ENCODE measurements at regions not wholly inside any gene's neighbourhood (a gene's known extent, or its start where the extent isn't known, plus 50 kb on each side); places are given as distances from the start of the nearest gene placed in this dataset.

DNA sequence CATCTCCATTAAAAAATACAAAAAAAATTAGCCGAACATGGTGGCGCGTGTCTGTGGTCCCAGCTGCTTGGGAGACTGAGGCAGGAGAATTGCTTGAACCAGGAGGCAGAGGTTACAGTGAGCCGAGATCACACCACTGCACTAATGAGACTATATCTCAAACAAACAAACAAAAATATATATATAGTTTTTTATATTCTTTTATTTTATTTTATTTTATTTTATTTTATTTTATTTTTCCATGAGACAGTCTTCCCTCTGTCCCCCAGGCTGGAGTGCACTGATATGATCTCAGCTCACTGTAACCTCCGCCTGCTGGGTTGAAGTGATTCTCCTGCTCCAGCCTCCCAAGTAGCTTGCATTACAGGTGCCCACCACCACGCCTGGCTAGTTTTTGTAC lies 79.5 kb downstream of the IRF2BPL start:
- DNase-seq (no peak), ATAC-seq (no peak)
- Mint-ChIP-seq H3K9me3 (ENCODE audit: insufficient read depth) (no peaks in the 10 kb centered on the region), H3K36me3 (ENCODE audit: low read depth) (no peaks in the 10 kb centered on the region), H3K27me3 (ENCODE audit: low read depth) (no peaks in the 10 kb centered on the region), H3K4me3 (no peak overlapping the region), H3K4me1 (ENCODE audit: low read depth) (peaks cover 59% of the 10 kb centered on the region), H3K27ac (no peak overlapping the region)
- CTCF ChIA-PET: interaction anchor here (2.0 kb wide), 1 partner anchor 73 kb away, joined by 8 read pairs; no protein-coding TSS in a partner anchor
- POLR2A ChIA-PET: no interaction called here

DNA sequence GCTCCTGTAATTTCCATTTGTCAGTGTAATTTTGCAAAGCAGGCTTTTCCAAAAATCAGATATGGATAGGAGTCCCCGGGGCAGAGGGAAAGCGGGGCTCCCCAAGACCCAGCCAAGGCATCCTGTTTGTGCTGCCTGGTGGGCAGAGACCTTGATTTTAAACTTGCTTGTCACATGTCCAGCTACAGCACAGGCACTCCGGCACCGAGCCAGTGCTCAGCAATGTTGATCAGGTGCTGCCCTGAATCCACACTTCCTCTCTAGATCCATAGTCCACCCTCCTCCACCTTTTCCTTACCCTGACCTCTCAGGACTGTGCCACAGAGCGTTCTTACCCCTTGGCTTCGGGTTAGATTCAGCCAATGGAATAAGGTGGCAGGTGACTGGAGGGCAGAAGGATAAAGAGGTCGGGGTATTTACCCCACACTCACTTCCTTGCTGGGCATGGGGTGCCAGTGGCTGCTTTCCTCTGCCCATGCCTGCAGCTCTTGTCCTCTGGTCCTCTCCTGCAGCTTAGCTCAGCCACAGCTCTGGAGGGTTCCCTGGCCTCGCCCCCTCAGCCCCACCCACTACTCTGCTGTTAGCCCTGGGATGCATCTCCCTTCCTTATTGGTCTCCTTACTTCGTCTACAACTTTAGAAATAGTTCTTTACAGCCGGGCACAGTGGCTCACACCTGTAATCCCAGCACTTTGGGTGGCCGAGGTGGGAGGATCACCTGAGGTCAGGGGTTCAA lies 80.1 kb downstream of the IRF2BPL start:
- Mint-ChIP-seq H3K36me3 (ENCODE audit: low read depth) (no peaks in the 10 kb centered on the region), H3K27ac (peak overlapping the region; percentile 49), H3K4me1 (ENCODE audit: low read depth) (peaks cover 53% of the 10 kb centered on the region), H3K27me3 (ENCODE audit: low read depth) (no peaks in the 10 kb centered on the region), H3K9me3 (ENCODE audit: insufficient read depth) (no peaks in the 10 kb centered on the region), H3K4me3 (no peak overlapping the region)
- no peak for ATAC-seq
- ChIA-PET CTCF (interaction anchor here (1.0 to 2.4 kb wide), 15 partner anchors 7 to 122 kb away, joined by 3 to 15 read pairs (median 6); no protein-coding TSS in a partner anchor), POLR2A (interaction anchor here (1.4 to 1.8 kb wide), 3 partner anchors 7 to 79 kb away, joined by 5 to 7 read pairs (median 5); no protein-coding TSS in a partner anchor)
- DNase-seq: no peak

DNA sequence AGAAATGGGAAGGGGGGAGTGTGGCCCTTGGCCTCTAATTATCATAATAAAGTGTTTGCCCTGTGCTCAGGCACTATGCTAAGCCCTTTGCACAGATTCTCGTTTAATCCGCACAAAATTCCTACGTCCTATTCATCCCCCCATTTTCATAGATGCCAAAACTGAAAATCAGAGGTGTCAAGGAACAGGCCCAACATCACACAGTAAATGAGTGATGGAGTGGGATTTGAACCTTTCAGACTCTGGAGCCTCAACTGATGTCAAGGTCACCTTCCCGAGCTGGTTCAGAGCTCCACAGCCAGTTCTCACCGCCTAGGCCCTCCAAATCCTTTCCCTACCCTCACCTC lies 80.7 kb downstream of the IRF2BPL start:
- DNase-seq (no peak), ATAC-seq (no peak)
- Mint-ChIP-seq H3K9me3 (ENCODE audit: insufficient read depth) (no peaks in the 10 kb centered on the region), H3K27ac (peak overlapping the region; percentile 53), H3K4me1 (ENCODE audit: low read depth) (peaks cover 54% of the 10 kb centered on the region), H3K27me3 (ENCODE audit: low read depth) (no peaks in the 10 kb centered on the region), H3K4me3 (no peak overlapping the region), H3K36me3 (ENCODE audit: low read depth) (no peaks in the 10 kb centered on the region)
- ChIA-PET POLR2A (interaction anchor here (1.4 to 1.8 kb wide), 3 partner anchors 8 to 80 kb away, joined by 5 to 7 read pairs (median 5); no protein-coding TSS in a partner anchor), CTCF (interaction anchor here (0.9 to 2.4 kb wide), 21 partner anchors 8 to 122 kb away, joined by 3 to 15 read pairs (median 5); no protein-coding TSS in a partner anchor)

DNA sequence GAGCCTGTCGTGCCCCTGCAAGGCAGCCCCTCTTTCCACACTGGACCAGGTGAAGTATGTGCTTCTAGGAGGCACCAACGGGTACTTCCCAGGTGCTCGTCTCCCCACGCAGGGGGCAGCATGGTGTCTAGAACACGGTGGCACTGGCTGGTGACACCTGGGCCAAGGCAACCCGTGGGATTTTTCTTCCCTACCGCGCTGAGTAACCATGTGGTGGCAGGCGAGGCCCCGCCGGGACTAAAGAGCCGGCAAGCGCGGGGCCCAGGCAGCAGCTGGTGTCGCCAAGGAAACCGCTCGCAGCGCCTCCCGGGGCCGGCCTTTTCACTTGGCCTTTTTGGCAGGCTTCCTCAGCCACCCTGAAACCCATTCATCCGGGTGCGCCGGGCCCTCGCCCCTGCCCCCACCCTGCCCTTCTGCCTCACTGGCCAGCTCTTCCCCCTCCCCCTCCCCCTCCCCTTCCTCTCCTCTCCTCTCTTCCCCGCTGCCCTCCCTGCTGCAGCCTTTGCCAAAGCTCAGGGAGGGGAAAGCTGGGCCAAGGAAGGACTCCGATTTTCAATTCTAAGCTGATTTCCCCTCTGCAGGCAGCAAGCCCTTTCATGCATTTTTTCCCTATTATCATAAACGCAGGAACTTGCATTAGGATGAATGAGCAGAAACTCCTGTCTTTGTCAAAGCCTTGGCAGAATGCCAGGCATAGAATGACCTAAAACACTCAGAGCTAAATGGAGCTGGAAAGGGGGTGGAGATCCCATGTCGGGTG lies 81.2 kb downstream of the IRF2BPL start:
- no peaks in the 10 kb centered on the region for H3K36me3 Mint-ChIP-seq (ENCODE audit: low read depth)
- ATAC-seq (peak; percentile 95), DNase-seq (peak; percentile 86)
- POLR2A ChIA-PET: interaction anchor here (1.4 to 1.8 kb wide), 3 partner anchors 8 to 81 kb away, joined by 5 to 7 read pairs (median 5); no protein-coding TSS in a partner anchor
- CTCF ChIA-PET: interaction anchor here (0.9 to 2.4 kb wide), 21 partner anchors 9 to 123 kb away, joined by 3 to 15 read pairs (median 5); no protein-coding TSS in a partner anchor
- no peaks in the 10 kb centered on the region for H3K9me3 Mint-ChIP-seq (ENCODE audit: insufficient read depth)
- H3K27ac Mint-ChIP-seq: peak overlapping the region; percentile 81
- H3K4me1 Mint-ChIP-seq (ENCODE audit: low read depth): peaks cover 59% of the 10 kb centered on the region
- no peaks in the 10 kb centered on the region for H3K27me3 Mint-ChIP-seq (ENCODE audit: low read depth)
- peak overlapping the region; percentile 25 for H3K4me3 Mint-ChIP-seq

DNA sequence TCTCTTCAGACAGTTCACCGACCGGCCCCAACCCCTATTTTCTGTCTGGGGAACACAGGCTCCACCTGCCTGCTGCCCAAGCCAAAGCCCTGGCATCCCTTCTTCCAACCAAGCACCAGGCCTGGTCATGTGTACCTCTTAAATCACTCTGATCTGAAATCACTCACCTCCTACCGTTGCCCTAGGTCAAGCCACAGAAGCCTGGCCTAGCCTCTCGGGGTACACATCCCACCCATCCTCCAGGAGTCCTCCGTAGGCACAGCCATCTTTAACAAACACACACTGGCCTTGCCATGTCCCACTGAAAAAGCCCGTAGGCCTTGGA lies 81.8 kb downstream of the IRF2BPL start:
- H3K4me3 Mint-ChIP-seq: no peak overlapping the region
- POLR2A ChIA-PET: interaction anchor here (1.4 to 1.8 kb wide), 3 partner anchors 9 to 81 kb away, joined by 5 to 7 read pairs (median 5); no protein-coding TSS in a partner anchor
- peak; percentile 6 for ATAC-seq

DNA sequence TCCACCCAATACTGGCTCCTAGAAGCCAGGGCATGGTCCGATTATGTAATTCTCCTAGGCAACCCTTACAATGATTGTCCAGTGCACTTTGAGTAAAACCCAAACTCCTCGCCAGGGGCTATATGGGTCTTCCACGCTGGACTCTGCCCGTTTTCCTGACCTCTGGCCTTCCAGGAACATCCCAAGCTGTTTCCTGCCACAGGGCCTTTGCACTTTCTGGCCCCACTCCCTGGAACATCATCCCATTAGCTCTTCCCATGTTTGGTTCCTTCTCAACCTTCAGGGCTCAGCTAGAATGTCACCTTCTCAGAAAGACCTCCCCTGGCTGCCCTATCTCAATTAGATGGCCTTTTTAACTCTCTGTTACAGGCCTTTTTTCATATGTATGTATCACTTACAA lies 85.4 kb downstream of the IRF2BPL start:
- Mint-ChIP-seq H3K9me3 (ENCODE audit: insufficient read depth) (no peaks in the 10 kb centered on the region), H3K27me3 (ENCODE audit: low read depth) (no peaks in the 10 kb centered on the region), H3K4me1 (ENCODE audit: low read depth) (peaks cover 32% of the 10 kb centered on the region), H3K36me3 (ENCODE audit: low read depth) (no peaks in the 10 kb centered on the region), H3K27ac (peak overlapping the region; percentile 32), H3K4me3 (no peak overlapping the region)
- DNase-seq (no peak), ATAC-seq (no peak)
- ChIA-PET POLR2A (interaction anchor here (2.2 kb wide), 1 partner anchor 10 kb away, joined by 6 read pairs; no protein-coding TSS in a partner anchor), CTCF (interaction anchor here (0.9 to 3.1 kb wide), 9 partner anchors 10 to 109 kb away, joined by 3 to 23 read pairs (median 5); no protein-coding TSS in a partner anchor)

More for the DNA sequence above, 81.8 kb downstream of the IRF2BPL start:
- CTCF ChIA-PET: interaction anchor here (1.0 to 2.4 kb wide), 11 partner anchors 11 to 124 kb away, joined by 3 to 15 read pairs (median 6); no protein-coding TSS in a partner anchor
- Mint-ChIP-seq H3K4me1 (ENCODE audit: low read depth) (peaks cover 59% of the 10 kb centered on the region), H3K36me3 (ENCODE audit: low read depth) (no peaks in the 10 kb centered on the region), H3K27ac (peak overlapping the region; percentile 81), H3K27me3 (ENCODE audit: low read depth) (no peaks in the 10 kb centered on the region), H3K9me3 (ENCODE audit: insufficient read depth) (no peaks in the 10 kb centered on the region)
- DNase-seq: no peak

DNA sequence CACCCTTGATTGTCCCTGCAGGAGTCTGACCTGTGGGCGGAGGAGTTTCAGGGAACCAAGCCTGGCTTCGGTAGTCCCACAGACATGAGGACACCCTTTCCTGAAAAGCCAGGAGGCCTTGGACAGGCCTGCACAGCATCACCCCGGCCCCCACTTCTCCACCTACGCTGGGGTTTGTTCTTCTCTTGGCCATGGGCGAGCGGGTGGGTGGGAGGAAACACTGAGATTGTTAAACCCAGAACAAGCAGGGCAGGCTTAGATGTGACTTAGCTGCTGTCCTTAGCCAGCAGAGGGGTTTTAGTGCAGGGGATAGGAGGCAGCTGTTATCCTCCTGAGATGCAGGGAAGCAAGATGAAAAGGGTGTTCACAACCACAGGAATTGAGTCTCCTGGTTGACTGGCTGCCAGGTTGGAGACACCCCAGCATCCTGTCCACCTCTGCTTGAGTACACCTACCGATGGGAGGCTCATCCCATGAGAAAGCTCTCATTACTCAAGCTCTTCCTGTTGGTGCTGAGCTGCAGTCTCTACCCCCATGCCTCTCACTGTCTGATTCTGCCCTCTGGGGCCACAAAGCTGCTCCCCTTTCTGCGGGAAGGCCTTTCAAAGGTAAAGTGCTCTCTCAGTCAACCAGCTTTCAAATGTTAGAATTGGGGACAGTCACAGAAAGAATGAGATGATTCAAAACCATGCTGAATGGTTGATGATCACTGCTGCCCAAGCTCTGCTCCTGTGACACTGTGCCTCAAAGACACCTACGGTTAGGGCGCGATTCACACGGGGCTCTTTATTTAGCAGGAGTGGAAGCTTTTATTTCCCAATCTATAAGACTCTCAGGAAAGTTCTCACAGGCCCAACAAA lies 86.3 kb downstream of the IRF2BPL start:
- ChIA-PET CTCF (interaction anchor here (0.9 to 3.1 kb wide), 13 partner anchors 10 to 129 kb away, joined by 3 to 23 read pairs (median 4); no protein-coding TSS in a partner anchor), POLR2A (interaction anchor here (0.9 to 2.2 kb wide), 3 partner anchors 11 to 111 kb away, joined by 3 to 6 read pairs (median 4); no protein-coding TSS in a partner anchor)
- no peaks in the 10 kb centered on the region for H3K36me3 Mint-ChIP-seq (ENCODE audit: low read depth)
- H3K27ac Mint-ChIP-seq: peak overlapping the region; percentile 28
- H3K27me3 Mint-ChIP-seq (ENCODE audit: low read depth): no peaks in the 10 kb centered on the region
- ATAC-seq (no peak), DNase-seq (no peak)
- H3K4me3 Mint-ChIP-seq: no peak overlapping the region
- H3K4me1 Mint-ChIP-seq (ENCODE audit: low read depth): peaks cover 23% of the 10 kb centered on the region
- H3K9me3 Mint-ChIP-seq (ENCODE audit: insufficient read depth): no peaks in the 10 kb centered on the region

DNA sequence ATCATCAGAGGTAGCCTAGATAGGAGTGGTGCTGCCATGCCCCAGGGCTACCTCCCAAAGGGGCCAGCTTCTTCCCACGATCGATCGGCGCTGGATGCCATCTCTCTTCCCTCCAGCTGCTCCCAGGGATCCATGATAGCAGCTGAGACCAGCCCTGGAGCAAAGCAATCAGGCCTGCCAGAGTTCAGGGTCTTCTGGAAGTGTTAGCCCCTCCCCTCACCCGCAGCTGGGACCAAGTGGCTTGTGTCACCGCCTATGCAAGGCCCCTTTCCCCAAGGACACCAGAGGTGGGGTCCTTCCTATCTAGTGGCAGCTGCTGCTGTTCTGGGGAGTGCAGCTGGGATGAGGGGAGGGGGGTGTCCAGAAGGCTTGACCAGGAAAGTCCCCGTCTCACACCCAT lies 87.0 kb downstream of the IRF2BPL start:
- no peaks in the 10 kb centered on the region for H3K36me3 Mint-ChIP-seq (ENCODE audit: low read depth)

DNA sequence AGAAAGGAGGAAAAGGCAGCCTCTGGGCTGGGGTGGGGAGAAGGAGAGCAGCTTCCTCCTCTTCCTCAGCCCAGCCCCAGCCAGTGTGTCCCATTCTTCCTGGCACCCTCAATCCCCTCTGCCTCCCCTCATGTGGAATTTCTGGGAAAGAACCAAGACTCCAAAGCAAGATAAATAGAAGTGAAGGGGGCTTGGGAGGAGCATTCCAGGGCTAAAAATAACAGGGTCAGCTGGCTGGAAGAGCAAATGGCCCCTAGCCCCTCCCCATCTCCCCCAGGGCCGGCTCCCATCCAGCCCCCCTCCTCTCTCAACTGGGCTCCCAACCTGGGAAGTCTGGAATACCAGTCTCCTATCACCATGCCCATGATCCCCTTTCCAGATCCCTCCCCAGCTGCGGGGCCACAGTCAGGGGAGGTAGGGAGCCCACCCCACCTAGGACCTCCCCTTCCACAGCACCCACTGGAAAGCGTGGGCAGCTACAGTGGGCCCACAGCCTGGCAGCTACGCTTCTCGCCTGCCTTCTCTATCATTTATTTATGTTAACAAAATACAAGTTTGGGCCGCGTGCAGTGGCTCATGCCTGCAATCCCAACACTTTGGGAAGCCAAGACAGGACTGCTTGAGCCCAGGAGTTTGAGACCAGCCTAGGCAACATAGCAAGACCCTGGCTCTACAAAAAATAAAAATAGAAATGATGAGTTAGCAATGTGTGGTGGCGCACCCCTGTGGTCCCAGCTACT lies 88.3 kb downstream of the IRF2BPL start:
- POLR2A ChIA-PET: interaction anchor here (0.9 kb wide), 1 partner anchor 10 kb away, joined by 6 read pairs; no protein-coding TSS in a partner anchor
- Mint-ChIP-seq H3K4me3 (no peak overlapping the region), H3K9me3 (ENCODE audit: insufficient read depth) (no peaks in the 10 kb centered on the region), H3K27me3 (ENCODE audit: low read depth) (no peaks in the 10 kb centered on the region), H3K36me3 (ENCODE audit: low read depth) (no peaks in the 10 kb centered on the region), H3K27ac (no peak overlapping the region), H3K4me1 (ENCODE audit: low read depth) (peaks cover 15% of the 10 kb centered on the region)
- CTCF ChIA-PET: interaction anchor here (1.8 to 2.6 kb wide), 2 partner anchors 10 to 26 kb away, joined by 4 to 10 read pairs; no protein-coding TSS in a partner anchor
- ATAC-seq (no peak), DNase-seq (no peak)

More for the DNA sequence above, 87.0 kb downstream of the IRF2BPL start:
- H3K4me1 Mint-ChIP-seq (ENCODE audit: low read depth): peaks cover 17% of the 10 kb centered on the region
- H3K27ac Mint-ChIP-seq: no peak overlapping the region
- POLR2A ChIA-PET: interaction anchor here (1.3 to 2.2 kb wide), 2 partner anchors 12 kb away, joined by 4 to 6 read pairs; no protein-coding TSS in a partner anchor
- H3K9me3 Mint-ChIP-seq (ENCODE audit: insufficient read depth): no peaks in the 10 kb centered on the region
- H3K27me3 Mint-ChIP-seq (ENCODE audit: low read depth): no peaks in the 10 kb centered on the region
- CTCF ChIA-PET: interaction anchor here (1.0 to 3.1 kb wide), 8 partner anchors 11 to 112 kb away, joined by 3 to 23 read pairs (median 8); no protein-coding TSS in a partner anchor
- DNase-seq: no peak
- no peak for ATAC-seq
- no peak overlapping the region for H3K4me3 Mint-ChIP-seq

DNA sequence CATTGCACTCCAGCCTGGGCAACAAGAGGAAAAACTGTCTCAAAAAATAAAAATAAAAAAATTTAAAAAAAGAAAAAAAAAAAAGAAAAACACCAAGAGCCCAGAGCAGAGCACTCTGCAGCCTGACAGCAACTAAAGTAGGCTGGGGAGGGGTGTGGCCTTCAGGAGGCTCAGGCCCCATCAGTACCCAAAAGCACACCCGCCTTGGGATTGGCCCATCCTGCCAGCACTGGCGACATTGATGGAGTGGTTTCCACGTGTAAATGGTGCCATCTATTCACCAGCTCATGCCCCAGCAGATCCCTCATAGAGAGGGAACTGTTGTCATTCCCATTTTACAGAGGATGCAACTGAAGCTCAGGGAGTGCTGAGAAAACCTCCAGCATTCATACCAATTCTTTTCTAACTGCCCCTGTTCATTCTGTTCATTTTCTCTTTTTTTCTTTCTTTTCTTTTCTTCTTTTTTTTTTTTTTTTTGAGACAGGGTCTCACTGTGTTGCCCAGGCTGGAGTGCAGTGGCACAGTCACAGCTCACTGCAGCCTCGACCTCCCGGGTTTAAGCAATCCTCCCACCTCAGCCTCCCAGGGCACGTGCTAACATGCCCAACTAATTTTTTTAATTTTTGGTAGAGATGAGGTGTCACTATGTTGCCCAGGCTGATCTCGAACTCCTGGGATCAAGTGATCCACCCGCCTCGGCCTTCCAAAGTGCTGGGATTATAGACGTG lies 89.3 kb downstream of the IRF2BPL start:
- no peak overlapping the region for H3K4me3 Mint-ChIP-seq
- no peaks in the 10 kb centered on the region for H3K27me3 Mint-ChIP-seq (ENCODE audit: low read depth)
- no peaks in the 10 kb centered on the region for H3K9me3 Mint-ChIP-seq (ENCODE audit: insufficient read depth)
- peaks cover 15% of the 10 kb centered on the region for H3K4me1 Mint-ChIP-seq (ENCODE audit: low read depth)
- H3K36me3 Mint-ChIP-seq (ENCODE audit: low read depth): no peaks in the 10 kb centered on the region
- DNase-seq: no peak
- CTCF ChIA-PET: interaction anchor here (1.1 to 2.6 kb wide), 4 partner anchors 9 to 27 kb away, joined by 3 to 10 read pairs (median 4); no protein-coding TSS in a partner anchor
- H3K27ac Mint-ChIP-seq: no peak overlapping the region
- no peak for ATAC-seq
- POLR2A ChIA-PET: interaction anchor here (0.9 kb wide), 1 partner anchor 9 kb away, joined by 6 read pairs; no protein-coding TSS in a partner anchor

Measured in activated CD8-positive, alpha-beta T cell treated with anti-CD3 and anti-CD28 coated beads, Interleukin-2, amount 10 ng/mL, durations not matched to agents 7 days and 5 days (primary cell).